ENCODE measurements at regions not wholly inside any gene's neighbourhood (a gene's known extent, or its start where the extent isn't known, plus 50 kb on each side); places are given as distances from the start of the nearest gene placed in this dataset.

DNA sequence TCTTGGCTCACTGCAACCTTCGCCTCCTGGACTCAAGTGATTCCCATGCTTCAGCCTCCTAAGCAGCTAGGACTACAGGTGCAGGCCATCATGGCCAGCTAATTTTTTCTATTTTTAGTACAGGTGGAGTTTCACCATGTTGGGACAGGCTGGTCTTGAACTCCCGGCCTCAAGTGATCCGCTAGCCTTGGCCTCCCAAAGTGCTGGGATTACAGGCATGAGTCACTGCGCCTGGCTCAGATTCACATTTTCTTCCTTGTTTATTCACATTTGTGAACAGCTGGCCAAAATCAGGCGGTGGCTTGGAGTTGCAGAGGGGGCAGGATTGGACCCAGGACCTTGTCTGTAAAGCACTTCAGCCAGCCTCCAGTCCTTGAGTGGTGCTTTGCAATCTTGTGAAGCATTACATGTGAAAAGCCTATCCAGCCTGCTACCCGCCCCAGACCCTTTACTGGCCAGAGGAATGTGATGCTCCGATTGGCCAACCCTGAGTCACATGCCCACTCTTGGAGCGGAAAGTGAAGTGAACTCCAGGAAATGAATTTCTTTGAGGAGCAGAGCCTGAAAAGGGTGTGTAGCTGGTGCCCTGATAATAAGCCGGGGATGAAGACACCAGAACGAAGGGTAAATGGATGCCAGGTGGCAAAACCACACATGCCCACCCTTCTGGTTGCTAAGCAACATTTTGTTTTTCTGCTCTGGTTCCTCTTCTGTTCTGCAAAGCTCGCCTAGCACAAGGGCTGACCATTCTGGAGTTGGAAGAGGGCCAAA lies 62.6 kb upstream of the PTPRJ start:
- Histone ChIP-seq H3K4me3 (ENCODE audit: low read depth, low read length) (no peak overlapping the region), H3K27ac (no peak overlapping the region), H3K27me3 (ENCODE audit: insufficient read depth, low read depth, severe bottlenecking) (no peaks in the 10 kb centered on the region), H3K9me3 (ENCODE audit: severe bottlenecking) (no peaks in the 10 kb centered on the region), H3K36me3 (no peaks in the 10 kb centered on the region)
- TF ChIP-seq, protein P1, sequence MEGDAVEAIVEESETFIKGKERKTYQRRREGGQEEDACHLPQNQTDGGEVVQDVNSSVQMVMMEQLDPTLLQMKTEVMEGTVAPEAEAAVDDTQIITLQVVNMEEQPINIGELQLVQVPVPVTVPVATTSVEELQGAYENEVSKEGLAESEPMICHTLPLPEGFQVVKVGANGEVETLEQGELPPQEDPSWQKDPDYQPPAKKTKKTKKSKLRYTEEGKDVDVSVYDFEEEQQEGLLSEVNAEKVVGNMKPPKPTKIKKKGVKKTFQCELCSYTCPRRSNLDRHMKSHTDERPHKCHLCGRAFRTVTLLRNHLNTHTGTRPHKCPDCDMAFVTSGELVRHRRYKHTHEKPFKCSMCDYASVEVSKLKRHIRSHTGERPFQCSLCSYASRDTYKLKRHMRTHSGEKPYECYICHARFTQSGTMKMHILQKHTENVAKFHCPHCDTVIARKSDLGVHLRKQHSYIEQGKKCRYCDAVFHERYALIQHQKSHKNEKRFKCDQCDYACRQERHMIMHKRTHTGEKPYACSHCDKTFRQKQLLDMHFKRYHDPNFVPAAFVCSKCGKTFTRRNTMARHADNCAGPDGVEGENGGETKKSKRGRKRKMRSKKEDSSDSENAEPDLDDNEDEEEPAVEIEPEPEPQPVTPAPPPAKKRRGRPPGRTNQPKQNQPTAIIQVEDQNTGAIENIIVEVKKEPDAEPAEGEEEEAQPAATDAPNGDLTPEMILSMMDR (IDR thresholded peaks at IDR 0.05; ENCODE audit: low read depth, low read length), result no peak
- DNase-seq, result no peak

- H3K36me3 ChIP-seq, result no peaks in the 10 kb centered on the region
- no peak for DNase-seq
- TF ChIP-seq, protein P1 (IDR thresholded peaks at IDR 0.05; ENCODE audit: low read depth, low read length), result no peak
- no peaks in the 10 kb centered on the region for H3K9me3 ChIP-seq (ENCODE audit: severe bottlenecking)
- H3K27ac ChIP-seq, result peak overlapping the region; percentile 61
- no peaks in the 10 kb centered on the region for H3K27me3 ChIP-seq (ENCODE audit: insufficient read depth, low read depth, severe bottlenecking)
- H3K4me3 ChIP-seq (ENCODE audit: low read depth, low read length), result no peak overlapping the region
Measured at GRCh38 chr11:47916361-47916841, 64.0 kb upstream of the PTPRJ start.

DNA sequence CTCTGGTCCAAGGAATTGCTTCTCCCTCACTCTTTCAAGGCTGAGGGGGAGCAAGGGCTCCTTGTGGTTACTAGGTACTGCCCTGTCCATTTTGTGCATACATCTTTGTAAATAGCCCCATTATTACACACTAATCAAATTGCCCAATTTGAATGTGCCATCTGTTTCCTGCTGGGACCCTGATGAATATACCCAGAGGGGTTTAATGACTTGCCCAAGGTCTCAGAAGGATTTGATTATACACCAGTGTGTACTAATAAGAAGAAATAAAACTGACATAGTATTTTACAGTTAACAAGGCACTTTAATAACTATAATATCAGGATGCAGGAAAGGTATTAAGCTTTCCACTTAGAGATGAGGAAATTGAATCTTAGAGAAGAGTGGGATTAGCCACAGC lies 64.6 kb upstream of the PTPRJ start:
- no peak for DNase-seq
- H3K36me3 ChIP-seq, result no peaks in the 10 kb centered on the region
- no peaks in the 10 kb centered on the region for H3K27me3 ChIP-seq (ENCODE audit: insufficient read depth, low read depth, severe bottlenecking)
- TF ChIP-seq, protein P1 (IDR thresholded peaks at IDR 0.05; ENCODE audit: low read depth, low read length), result no peak
- H3K4me3 ChIP-seq (ENCODE audit: low read depth, low read length), result no peak overlapping the region
- H3K27ac ChIP-seq, result no peak overlapping the region
- no peaks in the 10 kb centered on the region for H3K9me3 ChIP-seq (ENCODE audit: severe bottlenecking)

DNA sequence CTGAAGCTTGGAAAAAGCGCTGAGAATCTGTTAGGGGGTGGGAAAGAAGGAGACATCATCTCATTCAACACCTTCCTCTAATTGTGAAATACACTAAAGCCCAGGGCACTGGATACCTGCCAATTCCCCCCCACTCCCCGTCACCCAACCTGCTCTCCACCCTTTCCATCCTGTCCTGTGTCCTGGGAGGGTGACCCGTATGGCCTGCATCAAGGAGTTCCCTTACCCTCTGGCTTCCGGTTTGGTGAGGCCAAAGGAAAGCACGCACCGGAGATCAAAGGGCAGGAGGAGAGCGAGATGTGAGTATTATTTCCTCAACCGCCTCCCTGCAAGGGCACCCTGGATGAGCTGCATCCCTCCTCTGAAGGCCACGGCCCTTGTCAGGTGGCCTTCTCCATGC lies 65.0 kb upstream of the PTPRJ start:
- H3K4me3 ChIP-seq (ENCODE audit: low read depth, low read length), result no peak overlapping the region
- no peaks in the 10 kb centered on the region for H3K27me3 ChIP-seq (ENCODE audit: insufficient read depth, low read depth, severe bottlenecking)
- H3K36me3 ChIP-seq, result no peaks in the 10 kb centered on the region
- no peaks in the 10 kb centered on the region for H3K9me3 ChIP-seq (ENCODE audit: severe bottlenecking)
- no peak overlapping the region for H3K27ac ChIP-seq
- no peak for DNase-seq
- TF ChIP-seq, protein P1 (IDR thresholded peaks at IDR 0.05; ENCODE audit: low read depth, low read length), result no peak

DNA sequence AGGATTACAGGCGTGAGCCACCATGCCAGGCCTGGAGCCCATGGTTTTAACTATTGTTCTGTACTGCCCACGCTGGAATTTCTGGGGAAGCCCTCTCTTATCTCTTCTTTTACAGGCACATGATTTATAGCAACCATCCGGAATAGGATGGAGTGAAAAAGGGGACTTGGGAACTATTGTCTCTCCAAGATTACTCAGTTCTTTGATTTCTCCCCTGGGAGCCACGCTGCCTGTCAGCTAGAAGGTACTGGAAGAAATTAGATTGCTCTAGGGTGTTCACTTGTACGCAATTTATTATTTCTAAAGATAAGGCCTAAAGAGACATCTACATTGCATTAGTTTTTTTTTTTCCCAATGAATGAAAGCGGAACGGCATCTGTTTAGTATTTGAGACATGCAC lies 65.6 kb upstream of the PTPRJ start:
- H3K4me3 ChIP-seq (ENCODE audit: low read depth, low read length), result no peak overlapping the region
- DNase-seq, result no peak
- no peaks in the 10 kb centered on the region for H3K27me3 ChIP-seq (ENCODE audit: insufficient read depth, low read depth, severe bottlenecking)
- no peak overlapping the region for H3K27ac ChIP-seq
- TF ChIP-seq, protein P1 (IDR thresholded peaks at IDR 0.05; ENCODE audit: low read depth, low read length), result no peak
- H3K9me3 ChIP-seq (ENCODE audit: severe bottlenecking), result no peaks in the 10 kb centered on the region
- H3K36me3 ChIP-seq, result no peaks in the 10 kb centered on the region

Data from WERI-Rb-1 (cell line).